C4-2B (cell line): ENCODE measurements at regions not wholly inside any gene's neighbourhood (a gene's known extent, or its start where the extent isn't known, plus 50 kb on each side); places are given as distances from the start of the nearest gene placed in this dataset.

Experiments
- CTCF ChIP-seq: fragments of 450-650 bp; conservative IDR thresholded peaks from 2 replicates; pipeline ENCODE4 v1.5.1; 2017; ENCODE audit warnings: mild to moderate bottlenecking
- ZFX ChIP-seq: fragments of 450-650 bp; IDR thresholded peaks from 2 replicates; pipeline ENCODE4 v1.6.1; 2017

- TF ChIP-seq CTCF (no peak), ZFX (no peak)
Measured at GRCh38 chr1:189027512-189027911, 1450.2 kb downstream of the BRINP3 start.
